ENCODE measurements at regions not wholly inside any gene's neighbourhood (a gene's known extent, or its start where the extent isn't known, plus 50 kb on each side); places are given as distances from the start of the nearest gene placed in this dataset.

DNA sequence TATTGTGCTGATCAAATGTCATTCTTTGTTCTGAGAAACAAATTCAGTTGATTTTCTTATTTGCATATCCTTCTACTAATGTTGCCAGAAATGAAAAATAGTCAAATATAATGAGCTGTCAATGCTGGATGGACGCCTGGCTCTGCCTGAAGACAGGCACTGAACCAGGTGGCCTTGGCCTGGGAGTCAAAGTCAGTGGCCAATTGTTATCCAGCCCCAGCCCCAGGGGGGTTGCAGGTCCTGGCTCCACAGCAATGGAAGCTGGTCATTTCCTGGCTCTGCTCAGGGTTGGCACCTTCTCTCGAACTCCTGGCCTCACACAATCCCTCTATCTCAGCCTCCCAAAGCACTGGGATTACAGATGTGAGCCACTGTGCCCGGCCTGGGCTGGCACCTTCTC lies 176.8 kb upstream of the GLI2 start:
- no peaks in the 10 kb centered on the region for H3K36me3 ChIP-seq (ENCODE audit: control insufficient read depth in 2 of 2, insufficient read depth in 2 of 2, low read length in 1 of 2)
- H3K4me3 ChIP-seq (ENCODE audit: low read length in 2 of 2): no peak overlapping the region
- no peak overlapping the region for H3K27ac ChIP-seq (ENCODE audit: low read depth in 1 of 2, low read length in 1 of 2)
- 89% methylated on average over 3 of the region's 3 CpGs for WGBS
- H3K9me3 ChIP-seq (ENCODE audit: control insufficient read depth in 2 of 2, insufficient read depth in 1 of 2, low read length in 1 of 2): no peaks in the 10 kb centered on the region
- DNase-seq (ENCODE audit: low read depth in 6 of 9, low spot score in 9 of 9): no peak
- H3K27me3 ChIP-seq (ENCODE audit: control insufficient read depth in 2 of 2, insufficient read depth in 1 of 2, low read length in 1 of 2): peaks cover 0 to 14% of the 10 kb centered on the region in 2 donors
- no peaks in the 10 kb centered on the region for H3K4me1 ChIP-seq (ENCODE audit: control insufficient read depth in 2 of 2, insufficient read depth in 2 of 2, low read length in 2 of 2)

- 96% methylated on average over 5 of the region's 5 CpGs for WGBS
- no peaks in the 10 kb centered on the region for H3K9me3 ChIP-seq (ENCODE audit: control insufficient read depth in 2 of 2, insufficient read depth in 1 of 2, low read length in 1 of 2)
- no peak overlapping the region for H3K4me3 ChIP-seq (ENCODE audit: low read length in 2 of 2)
- no peak for DNase-seq (ENCODE audit: low read depth in 6 of 9, low spot score in 9 of 9)
- no peak overlapping the region for H3K27ac ChIP-seq (ENCODE audit: low read depth in 1 of 2, low read length in 1 of 2)
- no peaks in the 10 kb centered on the region for H3K4me1 ChIP-seq (ENCODE audit: control insufficient read depth in 2 of 2, insufficient read depth in 2 of 2, low read length in 2 of 2)
- peaks cover 0 to 12% of the 10 kb centered on the region in 2 donors for H3K27me3 ChIP-seq (ENCODE audit: control insufficient read depth in 2 of 2, insufficient read depth in 1 of 2, low read length in 1 of 2)
- no peaks in the 10 kb centered on the region for H3K36me3 ChIP-seq (ENCODE audit: control insufficient read depth in 2 of 2, insufficient read depth in 2 of 2, low read length in 1 of 2)
Observed at GRCh38 chr2:120559401-120559800, 176.3 kb upstream of the GLI2 start.

GRCh38 chr2:120560330-120560729 lies 175.3 kb upstream of the GLI2 start:
- no peaks in the 10 kb centered on the region for H3K36me3 ChIP-seq (ENCODE audit: control insufficient read depth in 2 of 2, insufficient read depth in 2 of 2, low read length in 1 of 2)
- DNase-seq (ENCODE audit: low read depth in 6 of 9, low spot score in 9 of 9): no peak
- no peak overlapping the region for H3K4me3 ChIP-seq (ENCODE audit: low read length in 2 of 2)
- H3K9me3 ChIP-seq (ENCODE audit: control insufficient read depth in 2 of 2, insufficient read depth in 1 of 2, low read length in 1 of 2): no peaks in the 10 kb centered on the region
- H3K27me3 ChIP-seq (ENCODE audit: control insufficient read depth in 2 of 2, insufficient read depth in 1 of 2, low read length in 1 of 2): peaks cover 0 to 11% of the 10 kb centered on the region in 2 donors
- WGBS: 89% methylated on average over 6 of the region's 6 CpGs
- H3K4me1 ChIP-seq (ENCODE audit: control insufficient read depth in 2 of 2, insufficient read depth in 2 of 2, low read length in 2 of 2): no peaks in the 10 kb centered on the region
- H3K27ac ChIP-seq (ENCODE audit: low read depth in 1 of 2, low read length in 1 of 2): no peak overlapping the region

DNA sequence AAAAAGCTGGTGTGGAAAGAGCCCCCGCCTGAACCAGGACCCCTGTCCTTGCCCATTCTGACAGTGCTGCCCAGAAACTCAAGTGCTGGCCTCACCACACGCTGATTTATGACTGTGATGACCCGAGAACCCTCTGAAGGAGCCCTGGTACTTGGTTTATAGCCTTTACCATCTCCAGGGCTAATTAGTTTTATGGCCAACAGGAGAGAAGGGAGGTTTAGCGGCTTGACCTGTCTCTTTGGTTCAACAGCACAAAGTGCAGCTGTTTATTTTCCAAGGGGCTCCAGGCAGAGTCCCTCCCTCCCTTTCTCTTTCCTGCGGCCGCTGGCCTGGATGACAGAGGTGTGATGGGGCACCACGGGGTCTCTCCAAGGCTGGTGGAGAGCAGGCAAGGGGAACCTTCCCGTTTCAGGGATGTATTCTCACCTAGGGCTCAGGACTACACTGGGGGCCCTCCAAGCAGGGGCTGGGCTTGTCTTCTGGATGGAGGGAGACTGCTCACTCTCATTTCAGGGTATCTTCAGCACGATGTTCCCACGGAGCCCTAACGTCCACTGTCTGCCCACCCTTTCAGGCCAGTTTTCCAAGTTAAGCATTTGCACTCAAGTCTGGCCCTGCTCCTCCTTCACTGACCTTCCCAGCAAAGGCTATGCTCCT lies 174.2 kb upstream of the GLI2 start:
- H3K27me3 ChIP-seq (ENCODE audit: control insufficient read depth in 2 of 2, insufficient read depth in 1 of 2, low read length in 1 of 2): peaks cover 0 to 11% of the 10 kb centered on the region in 2 donors
- no peak overlapping the region for H3K27ac ChIP-seq (ENCODE audit: low read depth in 1 of 2, low read length in 1 of 2)
- no peaks in the 10 kb centered on the region for H3K36me3 ChIP-seq (ENCODE audit: control insufficient read depth in 2 of 2, insufficient read depth in 2 of 2, low read length in 1 of 2)
- DNase-seq (ENCODE audit: low read depth in 6 of 9, low spot score in 9 of 9): no peak
- 67% methylated on average over 11 of the region's 11 CpGs for WGBS
- no peaks in the 10 kb centered on the region for H3K4me1 ChIP-seq (ENCODE audit: control insufficient read depth in 2 of 2, insufficient read depth in 2 of 2, low read length in 2 of 2)
- H3K4me3 ChIP-seq (ENCODE audit: low read length in 2 of 2): no peak overlapping the region
- no peaks in the 10 kb centered on the region for H3K9me3 ChIP-seq (ENCODE audit: control insufficient read depth in 2 of 2, insufficient read depth in 1 of 2, low read length in 1 of 2)

GRCh38 chr2:120562218-120563005 lies 173.3 kb upstream of the GLI2 start:
- 96% methylated on average over 18 of the region's 18 CpGs for WGBS
- no peak for DNase-seq (ENCODE audit: low read depth in 6 of 9, low spot score in 9 of 9)
- no peaks in the 10 kb centered on the region for H3K36me3 ChIP-seq (ENCODE audit: control insufficient read depth in 2 of 2, insufficient read depth in 2 of 2, low read length in 1 of 2)
- peaks cover 0 to 11% of the 10 kb centered on the region in 2 donors for H3K27me3 ChIP-seq (ENCODE audit: control insufficient read depth in 2 of 2, insufficient read depth in 1 of 2, low read length in 1 of 2)
- H3K9me3 ChIP-seq (ENCODE audit: control insufficient read depth in 2 of 2, insufficient read depth in 1 of 2, low read length in 1 of 2): no peaks in the 10 kb centered on the region
- H3K4me1 ChIP-seq (ENCODE audit: control insufficient read depth in 2 of 2, insufficient read depth in 2 of 2, low read length in 2 of 2): no peaks in the 10 kb centered on the region
- H3K27ac ChIP-seq (ENCODE audit: low read depth in 1 of 2, low read length in 1 of 2): no peak overlapping the region
- H3K4me3 ChIP-seq (ENCODE audit: low read length in 2 of 2): no peak overlapping the region

GRCh38 chr2:120563616-120564015 lies 172.1 kb upstream of the GLI2 start:
- Histone ChIP-seq H3K4me1 (ENCODE audit: control insufficient read depth in 2 of 2, insufficient read depth in 2 of 2, low read length in 2 of 2) (no peaks in the 10 kb centered on the region), H3K4me3 (ENCODE audit: low read length in 2 of 2) (no peak overlapping the region), H3K27ac (ENCODE audit: low read depth in 1 of 2, low read length in 1 of 2) (no peak overlapping the region), H3K36me3 (ENCODE audit: control insufficient read depth in 2 of 2, insufficient read depth in 2 of 2, low read length in 1 of 2) (no peaks in the 10 kb centered on the region), H3K9me3 (ENCODE audit: control insufficient read depth in 2 of 2, insufficient read depth in 1 of 2, low read length in 1 of 2) (no peaks in the 10 kb centered on the region), H3K27me3 (ENCODE audit: control insufficient read depth in 2 of 2, insufficient read depth in 1 of 2, low read length in 1 of 2) (peaks cover 0 to 9% of the 10 kb centered on the region in 2 donors)
- DNase-seq (ENCODE audit: low read depth in 6 of 9, low spot score in 9 of 9): no peak
- 67% methylated on average over 2 of the region's 2 CpGs for WGBS

GRCh38 chr2:120564213-120565094 lies 171.2 kb upstream of the GLI2 start:
- Histone ChIP-seq H3K27ac (ENCODE audit: low read depth in 1 of 2, low read length in 1 of 2) (no peak overlapping the region), H3K4me1 (ENCODE audit: control insufficient read depth in 2 of 2, insufficient read depth in 2 of 2, low read length in 2 of 2) (no peaks in the 10 kb centered on the region), H3K27me3 (ENCODE audit: control insufficient read depth in 2 of 2, insufficient read depth in 1 of 2, low read length in 1 of 2) (peaks cover 0 to 9% of the 10 kb centered on the region in 2 donors), H3K4me3 (ENCODE audit: low read length in 2 of 2) (no peak overlapping the region), H3K9me3 (ENCODE audit: control insufficient read depth in 2 of 2, insufficient read depth in 1 of 2, low read length in 1 of 2) (no peaks in the 10 kb centered on the region), H3K36me3 (ENCODE audit: control insufficient read depth in 2 of 2, insufficient read depth in 2 of 2, low read length in 1 of 2) (no peaks in the 10 kb centered on the region)
- WGBS: 88% methylated on average over 23 of the region's 23 CpGs
- DNase-seq (ENCODE audit: low read depth in 6 of 9, low spot score in 9 of 9): no peak

- no peaks in the 10 kb centered on the region for H3K4me1 ChIP-seq (ENCODE audit: control insufficient read depth in 2 of 2, insufficient read depth in 2 of 2, low read length in 2 of 2)
- DNase-seq (ENCODE audit: low read depth in 6 of 9, low spot score in 9 of 9): no peak
- no peaks in the 10 kb centered on the region for H3K9me3 ChIP-seq (ENCODE audit: control insufficient read depth in 2 of 2, insufficient read depth in 1 of 2, low read length in 1 of 2)
- no peak overlapping the region for H3K27ac ChIP-seq (ENCODE audit: low read depth in 1 of 2, low read length in 1 of 2)
- WGBS: 97% methylated on average over 8 of the region's 8 CpGs
- peaks cover 0 to 9% of the 10 kb centered on the region in 2 donors for H3K27me3 ChIP-seq (ENCODE audit: control insufficient read depth in 2 of 2, insufficient read depth in 1 of 2, low read length in 1 of 2)
- H3K4me3 ChIP-seq (ENCODE audit: low read length in 2 of 2): no peak overlapping the region
- H3K36me3 ChIP-seq (ENCODE audit: control insufficient read depth in 2 of 2, insufficient read depth in 2 of 2, low read length in 1 of 2): no peaks in the 10 kb centered on the region
Observed at GRCh38 chr2:120565095-120565460, 170.6 kb upstream of the GLI2 start.

GRCh38 chr2:120565929-120566328 lies 169.7 kb upstream of the GLI2 start:
- 96% methylated on average over 9 of the region's 9 CpGs for WGBS
- peaks cover 0 to 2% of the 10 kb centered on the region in 2 donors for H3K27me3 ChIP-seq (ENCODE audit: control insufficient read depth in 2 of 2, insufficient read depth in 1 of 2, low read length in 1 of 2)

More at GRCh38 chr2:120565929-120566328, 169.7 kb upstream of the GLI2 start:
- Histone ChIP-seq H3K4me3 (ENCODE audit: low read length in 2 of 2) (no peak overlapping the region), H3K27ac (ENCODE audit: low read depth in 1 of 2, low read length in 1 of 2) (no peak overlapping the region), H3K4me1 (ENCODE audit: control insufficient read depth in 2 of 2, insufficient read depth in 2 of 2, low read length in 2 of 2) (no peaks in the 10 kb centered on the region), H3K9me3 (ENCODE audit: control insufficient read depth in 2 of 2, insufficient read depth in 1 of 2, low read length in 1 of 2) (no peaks in the 10 kb centered on the region), H3K36me3 (ENCODE audit: control insufficient read depth in 2 of 2, insufficient read depth in 2 of 2, low read length in 1 of 2) (no peaks in the 10 kb centered on the region)
- DNase-seq (ENCODE audit: low read depth in 6 of 9, low spot score in 9 of 9): no peak
